NCI-H524 treated with DMSO at 0.1 percent for 48 hours (cell line): ENCODE measurements at regions not wholly inside any gene's neighbourhood (a gene's known extent, or its start where the extent isn't known, plus 50 kb on each side); places are given as distances from the start of the nearest gene placed in this dataset.

Experiments
- DNase-seq: peaks from one replicate; lab custom pipeline; 2025; lab: John Stamatoyannopoulos, UW

- DNase-seq: no peak
Measured at GRCh38 chr13:67353941-67354340, 123.8 kb upstream of the PCDH9 start.

- no peak for DNase-seq
Measured at GRCh38 chr13:67353031-67353430, 122.9 kb upstream of the PCDH9 start.

DNA sequence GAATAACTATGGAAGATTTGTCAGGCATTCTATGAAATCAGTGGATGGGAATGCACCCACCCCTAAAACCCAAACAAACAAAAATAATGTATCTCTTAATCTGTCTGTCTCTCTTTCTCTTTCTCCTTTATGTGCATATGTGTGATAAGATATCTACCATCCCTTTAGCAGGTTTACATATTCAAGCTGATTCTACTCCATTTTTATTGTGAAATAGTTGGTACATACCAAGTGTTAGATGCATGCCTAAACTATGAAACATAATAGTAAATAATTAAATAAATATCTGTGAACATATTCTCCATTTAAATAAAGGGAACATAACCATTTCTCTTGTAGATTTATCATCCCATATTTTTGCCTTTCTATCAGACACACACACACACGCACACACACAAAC is 121.8 kb upstream of the PCDH9 start:
- DNase-seq: no peak

DNA sequence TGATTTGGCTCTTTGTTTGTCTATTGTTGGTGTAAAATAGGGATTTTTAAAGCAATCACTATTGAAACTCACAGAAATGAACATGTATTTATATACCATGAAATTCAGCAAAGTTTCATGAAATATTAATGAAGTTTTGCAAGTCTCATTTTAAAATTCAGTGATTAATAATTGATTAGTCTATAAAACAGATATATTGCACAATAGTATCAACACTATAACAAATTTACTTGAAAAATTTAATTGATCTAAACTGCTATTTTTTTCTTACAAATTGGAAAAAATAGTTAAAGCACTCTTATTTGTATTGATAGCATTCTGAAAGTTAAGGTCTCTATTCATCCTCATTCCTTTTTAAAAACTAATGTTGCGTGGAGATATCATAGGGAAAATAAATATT is 121.0 kb upstream of the PCDH9 start:
- DNase-seq: no peak

- no peak for DNase-seq
Measured at GRCh38 chr13:67343777-67344176, 113.6 kb upstream of the PCDH9 start.

GRCh38 chr13:67341406-67341805 is 111.3 kb upstream of the PCDH9 start:
- no peak for DNase-seq

GRCh38 chr13:67330149-67330548 is 100.0 kb upstream of the PCDH9 start:
- no peak for DNase-seq

DNA sequence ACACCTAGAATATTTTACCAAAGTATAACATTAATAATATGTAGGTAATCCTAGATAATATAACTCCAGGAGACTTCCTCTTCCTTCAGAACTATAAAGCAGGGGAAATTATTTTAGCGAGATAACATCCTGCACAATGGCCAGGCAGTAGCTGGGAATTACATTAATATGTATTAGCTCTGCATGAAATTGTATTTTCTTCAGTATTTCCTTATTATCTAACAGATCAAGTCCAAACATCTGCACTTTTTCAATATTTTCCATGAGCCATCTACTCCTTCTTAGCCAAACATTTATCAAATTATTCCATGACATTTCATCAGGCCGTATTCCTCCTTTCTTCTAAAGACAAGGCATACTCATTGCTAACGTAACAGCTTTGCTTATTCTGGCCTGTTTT is 98.8 kb upstream of the PCDH9 start:
- DNase-seq: no peak

DNA sequence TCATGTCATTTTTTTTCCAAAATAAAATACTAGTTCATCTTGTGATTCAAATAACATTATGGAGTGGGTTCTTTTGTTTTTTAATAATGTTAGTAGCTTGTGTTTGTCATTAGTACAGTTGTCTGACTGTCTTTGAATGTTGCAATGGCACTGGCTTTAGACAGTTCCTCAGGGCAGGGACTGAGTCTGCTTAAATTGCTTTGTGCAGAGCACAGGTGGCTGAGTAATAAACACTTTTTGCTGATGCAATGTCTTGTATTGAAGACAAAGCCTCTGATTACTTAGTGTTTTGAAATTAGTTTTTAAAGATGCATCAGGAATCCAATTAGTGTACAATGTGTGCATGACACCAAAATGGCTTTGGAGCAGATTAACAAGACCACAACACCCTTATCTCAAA is 88.7 kb upstream of the PCDH9 start:
- DNase-seq: no peak

DNA sequence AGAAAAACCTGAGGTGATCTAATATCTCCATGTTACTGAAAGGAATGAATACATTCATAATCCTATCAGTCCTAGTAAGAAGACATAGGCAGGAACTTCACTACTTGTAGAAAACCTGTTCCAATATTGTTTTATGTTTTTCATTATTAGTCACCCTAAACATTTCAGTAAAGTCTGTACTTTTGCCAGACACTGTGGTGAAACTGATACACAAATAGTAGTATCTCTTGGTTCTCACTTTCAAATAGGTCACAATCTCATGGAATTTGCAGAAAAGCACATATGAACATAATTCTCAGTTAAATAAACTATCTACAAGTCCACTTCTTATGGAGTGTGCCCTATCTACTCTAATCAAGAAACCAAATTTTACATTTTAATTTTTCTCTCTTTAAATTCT is 88.3 kb upstream of the PCDH9 start:
- no peak for DNase-seq

- DNase-seq: no peak
Measured at GRCh38 chr13:67314405-67314804, 84.3 kb upstream of the PCDH9 start.

GRCh38 chr13:67308004-67308772 is 78.1 kb upstream of the PCDH9 start:
- DNase-seq: no peak

DNA sequence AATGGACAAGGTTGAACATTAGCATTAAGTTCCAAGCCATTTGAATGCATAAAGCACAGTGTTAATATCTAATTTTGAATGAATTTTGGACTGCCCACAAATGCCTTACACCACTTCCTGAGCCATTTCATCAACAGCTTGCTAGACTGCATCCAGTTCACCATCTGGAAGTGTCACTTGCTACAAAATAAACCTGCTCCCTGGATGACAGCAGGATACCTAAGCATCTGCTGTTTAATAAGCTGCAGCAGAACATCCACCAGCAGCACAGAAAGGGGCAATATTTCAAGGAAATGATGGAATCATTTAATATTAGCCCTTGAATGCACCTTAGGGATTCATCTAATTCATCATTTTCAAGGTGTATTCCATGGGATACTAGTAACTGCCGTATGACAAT is 76.6 kb upstream of the PCDH9 start:
- DNase-seq: peak; percentile 20

DNA sequence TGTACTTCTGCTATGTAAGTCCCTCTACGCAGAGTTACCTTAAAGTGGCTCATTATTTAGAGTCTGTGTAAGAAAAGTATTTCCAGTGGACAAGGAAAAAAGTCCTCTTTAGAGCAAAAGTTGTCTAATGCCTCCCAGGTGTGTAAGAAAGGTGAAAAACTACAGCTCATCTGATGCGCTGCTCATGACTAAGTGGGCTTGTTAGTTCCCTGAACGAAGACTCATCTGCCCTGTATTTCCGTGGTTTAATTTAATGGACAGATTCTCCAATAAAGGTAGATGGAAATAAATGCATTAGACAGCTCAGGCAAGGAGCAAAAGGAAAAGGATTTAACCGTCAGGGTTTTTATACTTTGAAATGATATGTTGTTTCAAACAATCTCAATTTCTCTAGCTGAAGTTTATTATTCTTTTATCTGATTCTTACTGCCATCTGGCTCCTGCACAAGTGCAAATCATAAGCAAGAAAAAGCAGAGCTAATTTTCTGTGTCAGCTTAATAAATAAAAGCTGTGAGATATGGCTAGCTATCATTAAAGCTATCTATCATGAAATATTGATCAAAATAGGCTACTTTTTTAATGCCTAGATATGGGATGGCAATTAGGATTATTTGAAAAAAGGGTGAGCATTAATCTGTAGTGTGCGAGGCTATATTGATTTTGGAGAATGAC is 73.7 kb upstream of the PCDH9 start:
- no peak for DNase-seq

GRCh38 chr13:67299751-67300150 is 69.6 kb upstream of the PCDH9 start:
- no peak for DNase-seq

DNA sequence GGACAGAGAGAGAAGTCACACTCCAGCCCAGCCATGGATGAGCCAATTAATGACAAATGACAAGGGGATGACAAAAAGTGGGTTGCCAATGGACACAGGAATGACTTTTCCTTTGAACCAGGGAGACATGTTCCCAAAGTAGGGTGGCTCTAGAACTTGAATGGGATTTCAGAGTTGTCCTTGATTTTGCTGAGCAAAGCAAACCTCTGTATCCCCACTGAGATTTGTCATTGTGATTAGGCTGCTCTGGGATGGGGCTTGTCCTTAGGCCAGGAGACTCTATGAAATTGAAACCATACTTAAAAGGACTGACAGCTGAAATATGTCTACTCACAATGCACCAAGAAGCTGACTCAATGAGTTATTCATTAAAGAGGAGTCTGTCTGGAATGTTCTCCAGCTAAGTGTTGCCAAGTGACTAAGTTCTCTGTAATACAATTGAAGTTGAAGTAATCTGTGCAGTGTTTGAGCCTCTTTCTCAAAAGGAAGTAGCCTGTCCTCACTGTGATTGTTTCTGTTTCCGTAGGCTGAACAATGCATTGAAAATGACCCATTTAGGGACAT is 69.0 kb upstream of the PCDH9 start:
- no peak for DNase-seq

GRCh38 chr13:67298297-67298696 is 68.2 kb upstream of the PCDH9 start:
- no peak for DNase-seq

DNA sequence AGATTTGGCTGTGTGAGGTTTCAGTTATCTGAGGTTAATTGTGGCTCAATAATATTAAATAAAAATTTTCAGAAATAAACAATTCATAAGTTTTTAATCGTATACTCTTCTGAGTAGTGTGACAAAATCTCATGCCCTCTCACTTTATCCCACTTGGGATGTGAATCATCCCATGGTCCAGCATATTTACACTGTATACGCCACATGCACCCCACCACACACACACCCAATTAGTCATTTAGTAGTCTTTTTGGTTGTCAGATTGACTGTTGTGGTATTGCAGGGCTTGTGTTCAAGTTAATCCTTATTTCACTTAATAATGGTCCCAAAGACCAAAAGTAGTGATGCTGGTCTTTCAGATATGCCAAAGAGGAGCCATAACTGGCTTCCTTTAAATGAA is 66.4 kb upstream of the PCDH9 start:
- DNase-seq: no peak

DNA sequence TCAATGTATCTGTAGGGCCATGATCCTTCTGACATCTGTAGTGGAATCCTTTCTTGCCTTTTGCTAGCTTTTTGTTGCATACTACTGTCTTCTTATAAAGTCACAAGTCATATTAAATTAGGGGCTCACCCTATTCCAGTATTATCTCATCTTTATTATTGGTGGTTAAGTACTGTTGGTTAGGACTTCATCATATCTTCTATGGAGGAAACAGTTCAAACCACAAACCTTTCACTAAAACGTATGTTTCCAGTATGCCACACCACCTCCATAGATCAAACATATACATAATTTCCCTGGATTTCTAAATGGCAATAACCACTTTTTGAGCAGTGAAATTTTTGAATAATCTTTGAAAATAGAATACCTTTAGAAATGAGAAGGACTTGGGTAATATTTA is 62.8 kb upstream of the PCDH9 start:
- no peak for DNase-seq

DNA sequence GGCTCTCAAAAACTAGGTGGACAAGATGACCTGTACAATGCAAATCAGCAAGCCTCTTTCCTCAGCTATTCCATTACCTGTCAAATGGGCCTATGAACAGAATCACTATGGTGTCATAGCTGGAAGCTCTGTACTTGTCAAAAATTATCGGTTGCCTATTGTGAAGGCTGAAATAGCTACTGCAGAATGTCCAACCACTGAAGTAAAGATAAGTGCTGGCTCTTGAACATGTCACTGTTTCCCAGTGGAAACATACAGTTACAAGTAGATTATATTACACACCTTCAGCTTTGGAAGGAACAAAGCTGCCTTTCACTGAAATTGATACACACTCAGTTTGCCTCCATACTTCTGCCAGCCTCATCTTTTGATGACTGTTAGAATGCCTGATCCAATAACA is 55.5 kb upstream of the PCDH9 start:
- DNase-seq: no peak

GRCh38 chr13:67283637-67284036 is 53.5 kb upstream of the PCDH9 start:
- no peak for DNase-seq

- peak; percentile 39 for DNase-seq
Measured at GRCh38 chr13:67281466-67281865, 51.3 kb upstream of the PCDH9 start.
